K562 (cell line): ENCODE measurements at regions not wholly inside any gene's neighbourhood (a gene's known extent, or its start where the extent isn't known, plus 50 kb on each side); places are given as distances from the start of the nearest gene placed in this dataset.
"Not testable (repeated sequence)": the region's sequence is repeated elsewhere in the genome, so short reads cannot be mapped to it uniquely, and the experiment has no call there.

Experiments used
- CXXC5 ChIP-seq: fragments of 250-450 bp; sonication (Bioruptor Pico); IDR thresholded peaks from 2 replicates; pipeline ENCODE4 v1.8.0; 2022; ENCODE audit warnings: inconsistent platforms, mild to moderate bottlenecking, moderate library complexity
- DPF2 ChIP-seq: fragments of 450-650 bp; IDR thresholded peaks from 2 replicates; pipeline ENCODE4 v1.6.1; 2016
- EGR1 ChIP-seq: fragments of 450-650 bp; conservative IDR thresholded peaks from 2 replicates; pipeline ENCODE4 v1.6.1; 2017; ENCODE audit warnings: mild to moderate bottlenecking
- JUND ChIP-seq, 2 experiments: IDR thresholded peaks; 2 replicates in 1 of 2; 3 replicates in 1 of 2; pipeline ENCODE4 v1.6.1; 2011; ENCODE audit warnings: borderline replicate concordance in 2 of 2, low read depth in 2 of 2, low read length in 2 of 2, improper control_type of control experiment in 1 of 2, missing biosample characterization in 1 of 2, missing genetic modification characterization in 1 of 2, missing genetic modification reagents in 1 of 2
- LEF1 ChIP-seq: fragments of 450-650 bp; IDR thresholded peaks from 2 replicates; pipeline ENCODE4 v1.6.1; 2016; ENCODE audit warnings: mild to moderate bottlenecking
- MIER1 ChIP-seq: fragments of 450-650 bp; IDR thresholded peaks from 2 replicates; pipeline ENCODE4 v1.6.1; 2016; ENCODE audit warnings: antibody characterized with exemption, mild to moderate bottlenecking, low read depth
- NBN ChIP-seq: fragments of 450-650 bp; IDR thresholded peaks from 2 replicates; pipeline ENCODE4 v1.6.1; 2016; ENCODE audit warnings: low read depth, mild to moderate bottlenecking
- NFRKB ChIP-seq: fragments of 450-650 bp; IDR thresholded peaks from 2 replicates; pipeline ENCODE4 v1.6.1; 2016; ENCODE audit warnings: low read depth
- NR2C2 ChIP-seq, 2 experiments: fragments of 200-800 bp in 1 of 2; sonication (Bioruptor generic) in 1 of 2; sonication (generic) in 1 of 2; formaldehyde crosslinking in 1 of 2; IDR thresholded peaks; 2 replicates each; pipeline versions ENCODE4 v1.6.1 to v1.8.0; 2016 to 2022; ENCODE audit warnings: mild to moderate bottlenecking in 1 of 2, missing compliant biosample characterization in 1 of 2, missing genetic modification characterization in 1 of 2, missing genetic modification reagents in 1 of 2
- PKNOX1 ChIP-seq: fragments of 450-650 bp; IDR thresholded peaks from 2 replicates; pipeline ENCODE4 v1.6.1; 2016
- POLR2A ChIP-seq: fragments of 450-650 bp; conservative IDR thresholded peaks from 2 replicates; pipeline ENCODE4 v1.6.1; 2016
- POLR2AphosphoS5 ChIP-seq: IDR thresholded peaks from 2 replicates; pipeline ENCODE4 v1.6.1; 2011; ENCODE audit warnings: mild to moderate bottlenecking, low read depth, low read length, moderate library complexity; ENCODE audit not compliant: control insufficient read depth, insufficient read depth
- POLR2G ChIP-seq: fragments of 200-400 bp; formaldehyde crosslinking; IDR thresholded peaks from 2 replicates; pipeline ENCODE4 v1.6.1; 2017; ENCODE audit warnings: low read depth, mild to moderate bottlenecking, antibody characterized with exemption, low read length, moderate library complexity
- RAD21 ChIP-seq, 2 experiments: fragments of 250-450 bp in 1 of 2; fragments of 450-650 bp in 1 of 2; sonication (Bioruptor Pico) in 1 of 2; formaldehyde crosslinking in 1 of 2; IDR thresholded peaks in 1 of 2; conservative IDR thresholded peaks in 1 of 2; 2 replicates each; pipeline versions ENCODE4 v1.4.0 to v1.8.0; 2020 to 2022; ENCODE audit warnings: mild to moderate bottlenecking in 2 of 2, moderate library complexity in 1 of 2
- RNF2 ChIP-seq: sonication (generic); IDR thresholded peaks from 2 replicates; pipeline ENCODE4 v1.6.1; 2016
- ZBTB7A ChIP-seq: IDR thresholded peaks from 2 replicates; pipeline ENCODE4 v1.6.1; 2011; ENCODE audit warnings: low read depth, mild to moderate bottlenecking, low read length, moderate library complexity, borderline replicate concordance; ENCODE audit not compliant: control insufficient read depth
- ZSCAN29 ChIP-seq: fragments of 450-650 bp; IDR thresholded peaks from 2 replicates; pipeline ENCODE4 v1.6.1; 2017
- TF ChIP-seq, protein P1 (sequence below), 2 experiments: fragments of 450-650 bp; conservative IDR thresholded peaks; 2 replicates each; pipeline ENCODE4 v1.6.1; 2017; ENCODE audit warnings: mild to moderate bottlenecking in 2 of 2, moderate library complexity in 2 of 2
- TF ChIP-seq, protein P2 (sequence below), 3 experiments: fragments of 200-800 bp in 1 of 3; fragments of 250-450 bp in 1 of 3; fragments of 450-650 bp in 1 of 3; sonication (Bioruptor Pico) in 1 of 3; sonication (Bioruptor generic) in 1 of 3; formaldehyde crosslinking in 1 of 3; IDR thresholded peaks; 2 replicates each; pipeline versions ENCODE4 v1.6.1 to v1.8.0; 2016 to 2022; ENCODE audit warnings: mild to moderate bottlenecking in 2 of 3, missing genetic modification characterization in 2 of 3, missing compliant biosample characterization in 1 of 3, moderate library complexity in 1 of 3

GRCh38 chr20:30290361-30291063, 967.0 kb upstream of the DEFB115 start (continued):
- TF ChIP-seq ZBTB7A (peak; percentile 81; the same call in 1 of the 2 replicates), DPF2 (peak; percentile 88), POLR2G (peak; percentile 62), LEF1 (peak; percentile 42; the same call in 1 of the 2 replicates), JUND (tag; IDR thresholded peaks at IDR 0.05; ENCODE audit: borderline replicate concordance, low read depth, low read length) (peak; percentile 64; the same call in 1 of the 3 replicates), MIER1 (0 out of 2 replicates have a peak, but pooled peaks have one; percentile 46), ZSCAN29 (0 out of 2 replicates have a peak, but pooled peaks have one; percentile 80), NBN (0 out of 2 replicates have a peak, but pooled peaks have one; percentile 33), EGR1 (peak; percentile 51), POLR2AphosphoS5 (peak; percentile 49; the same call in 1 of the 2 replicates), RNF2 (peak; percentile 43; the same call in 1 of the 2 replicates), NFRKB (peak; percentile 45; the same call in 1 of the 2 replicates), PKNOX1 (peak; percentile 96), CXXC5 (CRISPR knock-in tag) (peak; percentile 48), RAD21 (CRISPR knock-in tag; conservative IDR thresholded peaks at IDR 0.05 in 1 of 2, IDR thresholded peaks at IDR 0.05 in 1 of 2) (peak in 1 of 2 experiments; percentile 42; a peak in 3 of 4 replicates), NR2C2 (tag; IDR thresholded peaks at IDR 0.05) (peak; percentile 64), POLR2A (0 out of 2 replicates have a peak, but pooled peaks have one; percentile 32)
- TF ChIP-seq JUND (IDR thresholded peaks at IDR 0.05; ENCODE audit: borderline replicate concordance, low read depth, low read length); NR2C2 (CRISPR knock-in tag; IDR thresholded peaks at IDR 0.05): not testable (repeated sequence)
- TF ChIP-seq, protein P1, sequence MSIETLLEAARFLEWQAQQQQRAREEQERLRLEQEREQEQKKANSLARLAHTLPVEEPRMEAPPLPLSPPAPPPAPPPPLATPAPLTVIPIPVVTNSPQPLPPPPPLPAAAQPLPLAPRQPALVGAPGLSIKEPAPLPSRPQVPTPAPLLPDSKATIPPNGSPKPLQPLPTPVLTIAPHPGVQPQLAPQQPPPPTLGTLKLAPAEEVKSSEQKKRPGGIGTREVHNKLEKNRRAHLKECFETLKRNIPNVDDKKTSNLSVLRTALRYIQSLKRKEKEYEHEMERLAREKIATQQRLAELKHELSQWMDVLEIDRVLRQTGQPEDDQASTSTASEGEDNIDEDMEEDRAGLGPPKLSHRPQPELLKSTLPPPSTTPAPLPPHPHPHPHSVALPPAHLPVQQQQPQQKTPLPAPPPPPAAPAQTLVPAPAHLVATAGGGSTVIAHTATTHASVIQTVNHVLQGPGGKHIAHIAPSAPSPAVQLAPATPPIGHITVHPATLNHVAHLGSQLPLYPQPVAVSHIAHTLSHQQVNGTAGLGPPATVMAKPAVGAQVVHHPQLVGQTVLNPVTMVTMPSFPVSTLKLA (conservative IDR thresholded peaks at IDR 0.05), result 0 out of 4 replicates have a peak, but pooled peaks of 1 of the 2 experiments have one; percentile 25
- TF ChIP-seq, protein P2, sequence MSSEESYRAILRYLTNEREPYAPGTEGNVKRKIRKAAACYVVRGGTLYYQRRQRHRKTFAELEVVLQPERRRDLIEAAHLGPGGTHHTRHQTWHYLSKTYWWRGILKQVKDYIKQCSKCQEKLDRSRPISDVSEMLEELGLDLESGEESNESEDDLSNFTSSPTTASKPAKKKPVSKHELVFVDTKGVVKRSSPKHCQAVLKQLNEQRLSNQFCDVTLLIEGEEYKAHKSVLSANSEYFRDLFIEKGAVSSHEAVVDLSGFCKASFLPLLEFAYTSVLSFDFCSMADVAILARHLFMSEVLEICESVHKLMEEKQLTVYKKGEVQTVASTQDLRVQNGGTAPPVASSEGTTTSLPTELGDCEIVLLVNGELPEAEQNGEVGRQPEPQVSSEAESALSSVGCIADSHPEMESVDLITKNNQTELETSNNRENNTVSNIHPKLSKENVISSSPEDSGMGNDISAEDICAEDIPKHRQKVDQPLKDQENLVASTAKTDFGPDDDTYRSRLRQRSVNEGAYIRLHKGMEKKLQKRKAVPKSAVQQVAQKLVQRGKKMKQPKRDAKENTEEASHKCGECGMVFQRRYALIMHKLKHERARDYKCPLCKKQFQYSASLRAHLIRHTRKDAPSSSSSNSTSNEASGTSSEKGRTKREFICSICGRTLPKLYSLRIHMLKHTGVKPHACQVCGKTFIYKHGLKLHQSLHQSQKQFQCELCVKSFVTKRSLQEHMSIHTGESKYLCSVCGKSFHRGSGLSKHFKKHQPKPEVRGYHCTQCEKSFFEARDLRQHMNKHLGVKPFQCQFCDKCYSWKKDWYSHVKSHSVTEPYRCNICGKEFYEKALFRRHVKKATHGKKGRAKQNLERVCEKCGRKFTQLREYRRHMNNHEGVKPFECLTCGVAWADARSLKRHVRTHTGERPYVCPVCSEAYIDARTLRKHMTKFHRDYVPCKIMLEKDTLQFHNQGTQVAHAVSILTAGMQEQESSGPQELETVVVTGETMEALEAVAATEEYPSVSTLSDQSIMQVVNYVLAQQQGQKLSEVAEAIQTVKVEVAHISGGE (CRISPR knock-in tag; IDR thresholded peaks at IDR 0.05), result peak in 1 of 3 experiments; percentile 5; a peak in 1 of 6 replicates
- TF ChIP-seq, all 486 proteins: peak for 55; not testable (repeated sequence) for 431
